SK-N-SH treated with all-trans-retinoic acid at 6 μM for 48 hours (cell line): ENCODE measurements at regions not wholly inside any gene's neighbourhood (a gene's known extent, or its start where the extent isn't known, plus 50 kb on each side); places are given as distances from the start of the nearest gene placed in this dataset.

ENCODE experiments used
- ATAC-seq: fragments of 200-7000 bp; cut with Tn5 transposase; 3 replicates; pipeline ENCODE4 v1.9.1; 2020; ENCODE audit warnings: mild to moderate bottlenecking, moderate library complexity
- ARNTL ChIP-seq: fragments of 450-650 bp; formaldehyde crosslinking; IDR thresholded peaks from 2 replicates; pipeline ENCODE4 v1.5.0; 2020; ENCODE audit warnings: low read depth, mild to moderate bottlenecking, moderate library complexity, borderline replicate concordance
- BACH2 ChIP-seq: fragments of 250-450 bp; sonication (Bioruptor Pico); IDR thresholded peaks from 2 replicates; pipeline ENCODE4 v1.9.0; 2021; ENCODE audit warnings: mild to moderate bottlenecking, borderline replicate concordance
- CSDC2 ChIP-seq: fragments of 250-450 bp; sonication (Bioruptor Pico); IDR thresholded peaks from 2 replicates; pipeline ENCODE4 v1.5.0; 2020; ENCODE audit warnings: mild to moderate bottlenecking, moderate library complexity
- CSRNP3 ChIP-seq: fragments of 250-450 bp; sonication (Bioruptor Pico); IDR thresholded peaks from 2 replicates; pipeline ENCODE4 v1.5.1; 2021; ENCODE audit warnings: mild to moderate bottlenecking, moderate library complexity
- ESRRG ChIP-seq: fragments of 250-450 bp; sonication (Bioruptor Pico); IDR thresholded peaks from 2 replicates; pipeline ENCODE4 v1.6.1; 2021; ENCODE audit warnings: mild to moderate bottlenecking
- GLIS3 ChIP-seq: fragments of 250-450 bp; sonication (Bioruptor Pico); IDR thresholded peaks from 2 replicates; pipeline ENCODE4 v1.5.0; 2020; ENCODE audit warnings: mild to moderate bottlenecking, moderate library complexity
- ISL1 ChIP-seq: fragments of 250-450 bp; sonication (Bioruptor Pico); IDR thresholded peaks from 2 replicates; pipeline ENCODE4 v2.1.2; 2022; ENCODE audit warnings: mild to moderate bottlenecking, moderate library complexity
- OSR1 ChIP-seq: fragments of 250-450 bp; sonication (Bioruptor Pico); IDR thresholded peaks from 2 replicates; pipeline ENCODE4 v1.8.0; 2022; ENCODE audit warnings: moderate library complexity, mild to moderate bottlenecking, inconsistent platforms
- PATZ1 ChIP-seq: fragments of 250-450 bp; sonication (Bioruptor Pico); IDR thresholded peaks from 2 replicates; pipeline ENCODE4 v1.8.0; 2020; ENCODE audit warnings: mild to moderate bottlenecking, moderate library complexity, borderline replicate concordance
- PPARA ChIP-seq: fragments of 250-450 bp; sonication (Bioruptor Pico); IDR thresholded peaks from 2 replicates; pipeline ENCODE4 v1.5.0; 2020; ENCODE audit warnings: mild to moderate bottlenecking, borderline replicate concordance
- RARB ChIP-seq: fragments of 250-450 bp; sonication (Bioruptor Pico); IDR thresholded peaks from 2 replicates; pipeline ENCODE4 v1.8.0; 2021; ENCODE audit warnings: mild to moderate bottlenecking, moderate library complexity
- SNAI2 ChIP-seq: fragments of 250-450 bp; sonication (Bioruptor Pico); IDR thresholded peaks from 2 replicates; pipeline ENCODE4 v1.5.0; 2020; ENCODE audit warnings: mild to moderate bottlenecking, moderate library complexity
- TCF4 ChIP-seq: fragments of 250-450 bp; sonication (Bioruptor Pico); IDR thresholded peaks from 2 replicates; pipeline ENCODE4 v1.8.0; 2021; ENCODE audit warnings: mild to moderate bottlenecking, moderate library complexity, borderline replicate concordance
- ZC3H10 ChIP-seq: fragments of 250-450 bp; sonication (Bioruptor Pico); IDR thresholded peaks from 2 replicates; pipeline ENCODE4 v1.5.1; 2021; ENCODE audit warnings: mild to moderate bottlenecking, moderate library complexity
- ZFP3 ChIP-seq: fragments of 250-450 bp; sonication (Bioruptor Pico); IDR thresholded peaks from 2 replicates; pipeline ENCODE4 v1.5.0; 2020; ENCODE audit warnings: mild to moderate bottlenecking, moderate library complexity
- ZFP30 ChIP-seq: fragments of 450-650 bp; formaldehyde crosslinking; IDR thresholded peaks from 2 replicates; pipeline ENCODE4 v1.5.0; 2022; ENCODE audit warnings: mild to moderate bottlenecking, moderate library complexity
- ZNF565 ChIP-seq: fragments of 450-650 bp; formaldehyde crosslinking; conservative IDR thresholded peaks from 2 replicates; pipeline ENCODE4 v1.5.0; 2020; ENCODE audit warnings: low read depth, mild to moderate bottlenecking, moderate library complexity
- ZNF70 ChIP-seq: fragments of 450-650 bp; formaldehyde crosslinking; IDR thresholded peaks from 2 replicates; pipeline ENCODE4 v1.5.0; 2020; ENCODE audit warnings: mild to moderate bottlenecking, moderate library complexity
- ZNF8 ChIP-seq: fragments of 450-650 bp; formaldehyde crosslinking; IDR thresholded peaks from 2 replicates; pipeline ENCODE4 v1.5.0; 2020; ENCODE audit warnings: mild to moderate bottlenecking, moderate library complexity
- TF ChIP-seq, protein P1 (sequence below): fragments of 250-450 bp; sonication (Bioruptor Pico); IDR thresholded peaks from 2 replicates; pipeline ENCODE4 v1.5.0; 2020; ENCODE audit warnings: mild to moderate bottlenecking, moderate library complexity
- TF ChIP-seq, protein P2 (sequence below): fragments of 250-450 bp; sonication (Bioruptor Pico); IDR thresholded peaks from 2 replicates; pipeline ENCODE4 v1.8.0; 2021; ENCODE audit warnings: low read depth, mild to moderate bottlenecking, moderate library complexity, borderline replicate concordance

- ATAC-seq: no peak
- no peak for TF ChIP-seq ZNF8
- no peak for TF ChIP-seq GLIS3 (CRISPR knock-in tag)
- no peak for TF ChIP-seq CSRNP3 (CRISPR knock-in tag)
- no peak for TF ChIP-seq TCF4 (CRISPR knock-in tag)
- TF ChIP-seq ARNTL: no peak
These were observed 462.6 kb downstream of the PDCD6IP start for GRCh38 chr3:34261001-34261385.

GRCh38 chr3:34263101-34263621 is 464.7 kb downstream of the PDCD6IP start:
- TF ChIP-seq PPARA (no peak), ARNTL (no peak), CSDC2 (CRISPR knock-in tag) (no peak), CSRNP3 (CRISPR knock-in tag) (no peak), ZC3H10 (CRISPR knock-in tag) (no peak), ZFP3 (no peak), OSR1 (CRISPR knock-in tag) (no peak), ZNF565 (CRISPR knock-in tag) (no peak), ISL1 (no peak), ESRRG (CRISPR knock-in tag) (no peak), SNAI2 (no peak), TCF4 (CRISPR knock-in tag) (no peak), ZNF8 (no peak), ZNF70 (CRISPR knock-in tag) (no peak), PATZ1 (CRISPR knock-in tag) (no peak)
- TF ChIP-seq, protein P1, sequence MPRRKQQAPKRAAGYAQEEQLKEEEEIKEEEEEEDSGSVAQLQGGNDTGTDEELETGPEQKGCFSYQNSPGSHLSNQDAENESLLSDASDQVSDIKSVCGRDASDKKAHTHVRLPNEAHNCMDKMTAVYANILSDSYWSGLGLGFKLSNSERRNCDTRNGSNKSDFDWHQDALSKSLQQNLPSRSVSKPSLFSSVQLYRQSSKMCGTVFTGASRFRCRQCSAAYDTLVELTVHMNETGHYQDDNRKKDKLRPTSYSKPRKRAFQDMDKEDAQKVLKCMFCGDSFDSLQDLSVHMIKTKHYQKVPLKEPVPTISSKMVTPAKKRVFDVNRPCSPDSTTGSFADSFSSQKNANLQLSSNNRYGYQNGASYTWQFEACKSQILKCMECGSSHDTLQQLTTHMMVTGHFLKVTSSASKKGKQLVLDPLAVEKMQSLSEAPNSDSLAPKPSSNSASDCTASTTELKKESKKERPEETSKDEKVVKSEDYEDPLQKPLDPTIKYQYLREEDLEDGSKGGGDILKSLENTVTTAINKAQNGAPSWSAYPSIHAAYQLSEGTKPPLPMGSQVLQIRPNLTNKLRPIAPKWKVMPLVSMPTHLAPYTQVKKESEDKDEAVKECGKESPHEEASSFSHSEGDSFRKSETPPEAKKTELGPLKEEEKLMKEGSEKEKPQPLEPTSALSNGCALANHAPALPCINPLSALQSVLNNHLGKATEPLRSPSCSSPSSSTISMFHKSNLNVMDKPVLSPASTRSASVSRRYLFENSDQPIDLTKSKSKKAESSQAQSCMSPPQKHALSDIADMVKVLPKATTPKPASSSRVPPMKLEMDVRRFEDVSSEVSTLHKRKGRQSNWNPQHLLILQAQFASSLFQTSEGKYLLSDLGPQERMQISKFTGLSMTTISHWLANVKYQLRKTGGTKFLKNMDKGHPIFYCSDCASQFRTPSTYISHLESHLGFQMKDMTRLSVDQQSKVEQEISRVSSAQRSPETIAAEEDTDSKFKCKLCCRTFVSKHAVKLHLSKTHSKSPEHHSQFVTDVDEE (CRISPR knock-in tag): no peak
- TF ChIP-seq, protein P2, sequence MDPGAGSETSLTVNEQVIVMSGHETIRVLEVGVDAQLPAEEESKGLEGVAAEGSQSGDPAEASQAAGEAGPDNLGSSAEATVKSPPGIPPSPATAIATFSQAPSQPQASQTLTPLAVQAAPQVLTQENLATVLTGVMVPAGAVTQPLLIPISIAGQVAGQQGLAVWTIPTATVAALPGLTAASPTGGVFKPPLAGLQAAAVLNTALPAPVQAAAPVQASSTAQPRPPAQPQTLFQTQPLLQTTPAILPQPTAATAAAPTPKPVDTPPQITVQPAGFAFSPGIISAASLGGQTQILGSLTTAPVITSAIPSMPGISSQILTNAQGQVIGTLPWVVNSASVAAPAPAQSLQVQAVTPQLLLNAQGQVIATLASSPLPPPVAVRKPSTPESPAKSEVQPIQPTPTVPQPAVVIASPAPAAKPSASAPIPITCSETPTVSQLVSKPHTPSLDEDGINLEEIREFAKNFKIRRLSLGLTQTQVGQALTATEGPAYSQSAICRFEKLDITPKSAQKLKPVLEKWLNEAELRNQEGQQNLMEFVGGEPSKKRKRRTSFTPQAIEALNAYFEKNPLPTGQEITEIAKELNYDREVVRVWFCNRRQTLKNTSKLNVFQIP: no peak
- TF ChIP-seq, all 23 proteins: peak for 0
- ATAC-seq: no peak

- no peak for TF ChIP-seq CSDC2 (CRISPR knock-in tag)
- no peak for TF ChIP-seq BACH2 (CRISPR knock-in tag)
- no peak for ATAC-seq
These were observed 466.1 kb downstream of the PDCD6IP start for GRCh38 chr3:34264337-34265041.

- no peak for ATAC-seq
- TF ChIP-seq ZC3H10 (CRISPR knock-in tag) (no peak), TCF4 (CRISPR knock-in tag) (no peak), RARB (CRISPR knock-in tag) (no peak), SNAI2 (no peak), OSR1 (CRISPR knock-in tag) (no peak), ZFP30 (CRISPR knock-in tag) (no peak), CSDC2 (CRISPR knock-in tag) (no peak), ISL1 (no peak), ZNF70 (CRISPR knock-in tag) (no peak)
These were observed 468.7 kb downstream of the PDCD6IP start for GRCh38 chr3:34267088-34267487.
